HEK293T (cell line): ENCODE measurements at regions not wholly inside any gene's neighbourhood (a gene's known extent, or its start where the extent isn't known, plus 50 kb on each side); places are given as distances from the start of the nearest gene placed in this dataset.
"Not testable (repeated sequence)": the region's sequence is repeated elsewhere in the genome, so short reads cannot be mapped to it uniquely, and the experiment has no call there.

Experiments used
- CTCF ChIA-PET: fragments of 350-600 bp; formaldehyde crosslinking; extraction: SDS; loops from one replicate; lab custom pipeline; 2021; ENCODE audit warnings: antibody characterized with exemption, inconsistent platforms; lab: Yijun Ruan, JAX
- POLR2A ChIA-PET: fragments of 350-600 bp; formaldehyde crosslinking; extraction: SDS; loops from one replicate; lab custom pipeline; 2020; ENCODE audit warnings: antibody characterized with exemption, inconsistent platforms; lab: Yijun Ruan, JAX
- DNase-seq: peaks from one replicate; pipeline ENCODE4 v3.0.0; 2012; ENCODE audit warnings: mixed read lengths; ENCODE audit errors: extremely low spot score
- ARNT ChIP-seq: fragments of 450-650 bp; IDR thresholded peaks from 2 replicates; pipeline ENCODE4 v1.6.1; 2017; ENCODE audit warnings: mild to moderate bottlenecking
- BHLHE40 ChIP-seq: fragments of 450-650 bp; IDR thresholded peaks from 2 replicates; pipeline ENCODE4 v1.6.1; 2016; ENCODE audit warnings: mild to moderate bottlenecking, moderate library complexity, borderline replicate concordance
- CTBP1 ChIP-seq: fragments of 450-650 bp; IDR thresholded peaks from 2 replicates; pipeline ENCODE4 v1.6.1; 2016; ENCODE audit warnings: borderline replicate concordance
- ELF4 ChIP-seq: fragments of 450-650 bp; IDR thresholded peaks from 2 replicates; pipeline ENCODE4 v1.6.1; 2017; ENCODE audit warnings: antibody characterized with exemption
- FOXA1 ChIP-seq: fragments of 450-650 bp; IDR thresholded peaks from 2 replicates; pipeline ENCODE4 v1.6.1; 2016; ENCODE audit warnings: mild to moderate bottlenecking
- FOXK2 ChIP-seq: fragments of 450-650 bp; IDR thresholded peaks from 2 replicates; pipeline ENCODE4 v1.6.1; 2016; ENCODE audit warnings: mild to moderate bottlenecking
- FOXM1 ChIP-seq: fragments of 450-650 bp; IDR thresholded peaks from 2 replicates; pipeline ENCODE4 v1.6.1; 2017; ENCODE audit warnings: mild to moderate bottlenecking, borderline replicate concordance
- HDGF ChIP-seq: fragments of 450-650 bp; IDR thresholded peaks from 2 replicates; pipeline ENCODE4 v1.6.1; 2017; ENCODE audit warnings: antibody characterized with exemption, borderline replicate concordance
- L3MBTL2 ChIP-seq: fragments of 450-650 bp; conservative IDR thresholded peaks from 2 replicates; pipeline ENCODE4 v1.6.1; 2016; ENCODE audit warnings: mild to moderate bottlenecking
- LEF1 ChIP-seq: fragments of 450-650 bp; IDR thresholded peaks from 2 replicates; pipeline ENCODE4 v1.6.1; 2017; ENCODE audit warnings: mild to moderate bottlenecking, borderline replicate concordance
- NFRKB ChIP-seq: fragments of 450-650 bp; IDR thresholded peaks from 2 replicates; pipeline ENCODE4 v1.6.1; 2016; ENCODE audit warnings: mild to moderate bottlenecking, moderate library complexity
- SP1 ChIP-seq: fragments of 450-650 bp; IDR thresholded peaks from 2 replicates; pipeline ENCODE4 v1.6.1; 2017
- SUZ12 ChIP-seq: fragments of 450-650 bp; IDR thresholded peaks from 2 replicates; pipeline ENCODE4 v1.6.1; 2016; ENCODE audit warnings: mild to moderate bottlenecking
- TARDBP ChIP-seq: fragments of 450-650 bp; IDR thresholded peaks from 2 replicates; pipeline ENCODE4 v1.6.1; 2016
- ZNF384 ChIP-seq: fragments of 450-650 bp; IDR thresholded peaks from 2 replicates; pipeline ENCODE4 v1.6.1; 2016
- TF ChIP-seq, protein P1 (sequence below): fragments of 450-650 bp; IDR thresholded peaks from 2 replicates; pipeline ENCODE4 v1.6.1; 2016

GRCh38 chrX:45506149-45506730 is 305.6 kb upstream of the DIPK2B start:
- CTCF ChIA-PET, result no interaction called here
- no peak for DNase-seq
- TF ChIP-seq NFRKB, result no peak
- TF ChIP-seq FOXA1, result no peak
- POLR2A ChIA-PET, result no interaction called here

DNA sequence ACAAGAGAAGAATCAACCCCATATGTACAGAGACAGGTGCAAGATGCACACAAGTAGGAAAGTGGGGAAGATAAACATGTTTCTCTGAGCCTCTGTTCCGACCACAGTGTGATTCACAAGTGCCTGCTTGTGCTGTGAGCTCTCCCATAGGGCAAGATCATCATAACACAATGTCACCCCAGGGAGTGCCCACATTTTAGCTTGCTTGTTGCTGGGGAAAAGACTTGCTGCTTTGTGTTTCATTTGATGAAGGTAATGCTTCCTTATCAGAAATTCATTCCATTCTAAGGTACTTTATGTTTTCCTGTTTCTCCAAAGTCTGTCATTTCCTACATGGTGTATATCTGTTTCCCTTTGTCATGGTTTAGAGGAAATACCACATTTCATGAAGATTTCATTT is 304.5 kb upstream of the DIPK2B start:
- no peak for TF ChIP-seq FOXK2
- no peak for TF ChIP-seq HDGF
- no peak for TF ChIP-seq FOXA1
- no peak for TF ChIP-seq L3MBTL2
- TF ChIP-seq, protein P1, sequence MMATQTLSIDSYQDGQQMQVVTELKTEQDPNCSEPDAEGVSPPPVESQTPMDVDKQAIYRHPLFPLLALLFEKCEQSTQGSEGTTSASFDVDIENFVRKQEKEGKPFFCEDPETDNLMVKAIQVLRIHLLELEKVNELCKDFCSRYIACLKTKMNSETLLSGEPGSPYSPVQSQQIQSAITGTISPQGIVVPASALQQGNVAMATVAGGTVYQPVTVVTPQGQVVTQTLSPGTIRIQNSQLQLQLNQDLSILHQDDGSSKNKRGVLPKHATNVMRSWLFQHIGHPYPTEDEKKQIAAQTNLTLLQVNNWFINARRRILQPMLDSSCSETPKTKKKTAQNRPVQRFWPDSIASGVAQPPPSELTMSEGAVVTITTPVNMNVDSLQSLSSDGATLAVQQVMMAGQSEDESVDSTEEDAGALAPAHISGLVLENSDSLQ, result no peak
- no peak for TF ChIP-seq ZNF384
- no peak for TF ChIP-seq BHLHE40
- no peak for TF ChIP-seq SP1
- no peak for TF ChIP-seq SUZ12
- TF ChIP-seq LEF1, result no peak
- no peak for TF ChIP-seq TARDBP
- no peak for TF ChIP-seq ARNT
- TF ChIP-seq NFRKB, result no peak
- POLR2A ChIA-PET, result no interaction called here
- no peak for DNase-seq

GRCh38 chrX:45503787-45504362 is 303.2 kb upstream of the DIPK2B start:
- POLR2A ChIA-PET, DNase-seq, CTCF ChIA-PET: not testable (repeated sequence)

More for the DNA sequence above, 304.5 kb upstream of the DIPK2B start:
- CTCF ChIA-PET, result no interaction called here

GRCh38 chrX:45502396-45502795 is 301.7 kb upstream of the DIPK2B start:
- ChIA-PET POLR2A (no interaction called here), CTCF (no interaction called here)
- no peak for DNase-seq
- no peak for TF ChIP-seq FOXM1
- TF ChIP-seq SUZ12, result no peak
- TF ChIP-seq FOXA1, result no peak
- no peak for TF ChIP-seq ARNT
- TF ChIP-seq FOXK2, result no peak
- TF ChIP-seq ELF4, result no peak

DNA sequence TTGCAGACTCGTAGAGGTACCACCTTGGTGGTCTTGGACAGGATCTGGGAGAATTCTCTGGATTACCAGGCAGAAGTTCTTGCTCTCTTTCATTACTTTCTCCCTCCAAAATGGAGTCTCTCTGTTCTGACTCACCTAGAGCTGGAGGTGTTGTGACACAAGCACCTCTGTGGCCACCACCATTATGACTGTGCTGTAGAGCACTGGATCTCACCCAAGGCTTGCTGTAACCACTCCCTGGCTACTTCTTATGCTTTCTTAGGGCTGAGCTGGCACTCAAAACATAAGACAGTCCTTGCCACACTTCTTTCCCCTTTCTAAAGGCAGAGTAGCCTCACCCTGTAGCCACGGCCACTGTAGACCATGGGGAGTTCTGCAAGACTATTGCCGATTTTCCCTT is 296.6 kb upstream of the DIPK2B start:
- no peak for DNase-seq
- TF ChIP-seq TARDBP (no peak), BHLHE40 (no peak), L3MBTL2 (no peak), FOXA1 (no peak), NFRKB (no peak), ZNF384 (no peak), CTBP1 (no peak), SP1 (no peak), FOXK2 (no peak), SUZ12 (no peak), FOXM1 (no peak), HDGF (no peak), ELF4 (no peak)
- TF ChIP-seq, protein P1, result no peak
- ChIA-PET POLR2A (no interaction called here), CTCF (no interaction called here)

DNA sequence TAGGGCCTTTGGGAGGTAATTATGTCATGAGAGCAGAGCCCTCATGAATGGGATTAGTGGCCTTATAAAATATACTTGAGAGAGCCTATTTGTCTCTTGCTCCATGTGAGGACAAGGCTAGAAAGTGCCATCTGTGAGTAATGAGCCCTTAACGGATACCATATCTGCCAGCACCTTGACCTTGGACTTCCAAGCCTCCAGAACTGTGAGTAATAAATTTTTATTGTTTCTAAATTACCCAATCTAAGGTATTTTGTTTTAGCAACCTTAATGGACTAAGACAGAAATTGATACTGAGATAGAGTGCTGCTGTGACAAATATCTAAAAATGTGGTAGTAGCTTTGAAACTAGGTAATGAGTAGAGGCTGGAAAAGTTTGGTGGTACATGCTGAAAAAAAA is 285.0 kb upstream of the DIPK2B start:
- DNase-seq, result no peak
- ChIA-PET CTCF (no interaction called here), POLR2A (no interaction called here)
- no peak for TF ChIP-seq TARDBP
- no peak for TF ChIP-seq HDGF
- TF ChIP-seq ELF4, result no peak
- TF ChIP-seq BHLHE40, result no peak
- no peak for TF ChIP-seq LEF1
- TF ChIP-seq, protein P1, result no peak
- TF ChIP-seq L3MBTL2, result no peak
- no peak for TF ChIP-seq FOXK2
- TF ChIP-seq NFRKB, result no peak
- no peak for TF ChIP-seq ARNT
- TF ChIP-seq ZNF384, result no peak
- TF ChIP-seq CTBP1, result no peak
- no peak for TF ChIP-seq SUZ12
- no peak for TF ChIP-seq FOXA1
- TF ChIP-seq SP1, result no peak

GRCh38 chrX:45479835-45480422 is 279.3 kb upstream of the DIPK2B start:
- ChIA-PET CTCF (no interaction called here), POLR2A (no interaction called here)
- no peak for DNase-seq
- TF ChIP-seq SP1 (no peak), ARNT (no peak), LEF1 (no peak), FOXK2 (no peak), L3MBTL2 (no peak), CTBP1 (no peak), TARDBP (no peak), FOXA1 (no peak), ELF4 (no peak), HDGF (no peak), ZNF384 (no peak), SUZ12 (no peak)
- TF ChIP-seq, protein P1, result no peak
